GM12878 (cell line): ENCODE measurements at regions not wholly inside any gene's neighbourhood (a gene's known extent, or its start where the extent isn't known, plus 50 kb on each side); places are given as distances from the start of the nearest gene placed in this dataset.

ENCODE experiments used
- ATAC-seq: fragments of 200-7000 bp; cut with Tn5 transposase; 3 replicates; pipeline ENCODE4 v1.9.1; 2020; ENCODE audit warnings: mild to moderate bottlenecking, moderate library complexity
- BruUV-seq: library from RNA; stranded (reverse); fragments of 400-500 nt; replicated peaks from 2 replicates; lab custom pipeline; 2021; lab: Mats Ljungman, UMichigan
- CTCF ChIA-PET: fragments of 300-600 bp; sonication (Branson Sonifier 250); formaldehyde crosslinking; extraction: SDS; loops from one replicate; lab custom pipeline; 2021; ENCODE audit warnings: inconsistent platforms; lab: Yijun Ruan, JAX
- POLR2A ChIA-PET: fragments of 350-600 bp; formaldehyde crosslinking; extraction: SDS; loops from one replicate; lab custom pipeline; 2021; ENCODE audit warnings: inconsistent platforms; lab: Charles Lee
- RAD21 ChIA-PET: fragments of 300-600 bp; sonication (Branson Sonifier 250); formaldehyde crosslinking; loops from one replicate; lab custom pipeline; 2023; ENCODE audit warnings: antibody characterized with exemption; ENCODE audit not compliant: unreplicated experiment; lab: Charles Lee
- SMC1A ChIA-PET: fragments of 300-600 bp; sonication (Branson Sonifier 250); formaldehyde crosslinking; loops from one replicate; lab custom pipeline; 2023; ENCODE audit not compliant: unreplicated experiment, uncharacterized antibody; lab: Charles Lee
- DNase-seq: peaks from one replicate; pipeline ENCODE4 v3.0.0-alpha.2; 2011; ENCODE audit warnings: low read depth, low spot score
- FAIRE-seq: peaks from 3 replicates; lab custom pipeline; 2011; peaks lifted over from hg19 to GRCh38; lab: Jason Lieb, UNC
- H2AFZ ChIP-seq: 2 replicates; pipeline ENCODE4 v1.6.0; 2011; ENCODE audit warnings: low read depth, low read length, control low read depth; ENCODE audit not compliant: control insufficient read depth
- H3K27ac ChIP-seq: 2 replicates; pipeline ENCODE4 v1.5.1; 2011; ENCODE audit warnings: control low read depth; ENCODE audit not compliant: control insufficient read depth, insufficient read depth
- H3K27me3 ChIP-seq, 2 experiments: replicated peaks in 1 of 2; 2 replicates each; pipeline versions ENCODE4 v1.6.0 to v1.6.1; 2011; ENCODE audit warnings: low read length in 1 of 2; ENCODE audit not compliant: control insufficient read depth in 2 of 2, insufficient read depth in 2 of 2
- H3K36me3 ChIP-seq, 2 experiments: 2 replicates each; pipeline ENCODE4 v1.5.1; 2011; ENCODE audit warnings: low read length in 1 of 2; ENCODE audit not compliant: control insufficient read depth in 2 of 2, insufficient read depth in 2 of 2
- H3K4me1 ChIP-seq: 2 replicates; pipeline ENCODE4 v1.6.1; 2011; ENCODE audit warnings: mild to moderate bottlenecking, low read length, moderate library complexity, mixed read lengths; ENCODE audit not compliant: control insufficient read depth, insufficient read depth
- H3K4me2 ChIP-seq: 2 replicates; pipeline ENCODE4 v1.6.0; 2011; ENCODE audit warnings: control low read depth; ENCODE audit not compliant: control insufficient read depth, insufficient read depth
- H3K4me3 ChIP-seq: fragments of 200-600 bp; sonication (generic); 2 replicates; pipeline ENCODE4 v1.5.1; 2016
- H3K79me2 ChIP-seq: 2 replicates; pipeline ENCODE4 v1.6.0; 2011; ENCODE audit warnings: low read length; ENCODE audit not compliant: control insufficient read depth, insufficient read depth
- H3K9ac ChIP-seq: 2 replicates; pipeline ENCODE4 v1.8.0; 2011; ENCODE audit warnings: low read length, control low read depth, mixed read lengths; ENCODE audit not compliant: control insufficient read depth, insufficient read depth
- H3K9me3 ChIP-seq: replicated peaks from 3 replicates; pipeline ENCODE4 v1.5.1; 2011; ENCODE audit warnings: mild to moderate bottlenecking, low read length; ENCODE audit not compliant: control insufficient read depth, insufficient read depth
- H4K20me1 ChIP-seq: 2 replicates; pipeline ENCODE4 v1.6.0; 2011; ENCODE audit not compliant: control insufficient read depth, insufficient read depth
- CHD1 ChIP-seq: IDR thresholded peaks from 2 replicates; pipeline ENCODE4 v1.6.1; 2012; ENCODE audit warnings: low read depth, low read length, improper control_type of control experiment
- CREB1 ChIP-seq: IDR thresholded peaks from 2 replicates; pipeline ENCODE4 v1.6.1; 2012; ENCODE audit warnings: low read depth, mild to moderate bottlenecking, inconsistent platforms
- EED ChIP-seq: sonication (generic); IDR thresholded peaks from 2 replicates; pipeline ENCODE4 v1.6.1; 2016; ENCODE audit warnings: antibody characterized with exemption, low read depth
- FOXM1 ChIP-seq: IDR thresholded peaks from 2 replicates; pipeline ENCODE4 v1.6.1; 2012; ENCODE audit warnings: low read depth, mild to moderate bottlenecking, inconsistent platforms, low read length, moderate library complexity
- MYC ChIP-seq: IDR thresholded peaks from 2 replicates; pipeline ENCODE4 v1.6.1; 2011; ENCODE audit warnings: mild to moderate bottlenecking, low read length, moderate library complexity, inconsistent platforms; ENCODE audit not compliant: insufficient read depth, insufficient replicate concordance, insufficient read length, severe bottlenecking
- NR2F1 ChIP-seq: fragments of 450-650 bp; conservative IDR thresholded peaks from 2 replicates; pipeline ENCODE4 v1.6.1; 2017; ENCODE audit warnings: mild to moderate bottlenecking
- POLR2A ChIP-seq: IDR thresholded peaks from 2 replicates; pipeline ENCODE4 v1.6.1; 2011; ENCODE audit warnings: low read depth, mild to moderate bottlenecking, low read length
- SMC3 ChIP-seq: IDR thresholded peaks from 2 replicates; pipeline ENCODE4 v1.6.1; 2011; ENCODE audit warnings: low read length, improper control_type of control experiment, borderline replicate concordance
- ZNF24 ChIP-seq: fragments of 450-650 bp; IDR thresholded peaks from 2 replicates; pipeline ENCODE4 v1.6.1; 2017; ENCODE audit warnings: antibody characterized with exemption, mild to moderate bottlenecking
- ZSCAN29 ChIP-seq: fragments of 450-650 bp; IDR thresholded peaks from 2 replicates; pipeline ENCODE4 v1.6.1; 2017; ENCODE audit warnings: mild to moderate bottlenecking, moderate library complexity
- ZZZ3 ChIP-seq: IDR thresholded peaks from 2 replicates; pipeline ENCODE4 v1.6.1; 2011; ENCODE audit warnings: low read depth; ENCODE audit not compliant: control insufficient read depth, insufficient read length
- WGBS: methylation state at CpG from one replicate; pipeline ENCODE4 v1.1.6; 2016; ENCODE audit warnings: low lambda C conversion rate; ENCODE audit not compliant: insufficient replicate concordance, insufficient coverage; ENCODE audit errors: missing lambda C conversion rate; 5-methylcytosine and 5-hydroxymethylcytosine counted together
- in situ Hi-C: fragments of 300-500 bp; cut with MboI; formaldehyde crosslinking; loops from 9 replicates; pipeline ENCODE4 v1.14.3; 2018; ENCODE audit warnings: mixed read lengths
- intact Hi-C: fragments of 100-400 bp; cut with micrococcal nuclease; formaldehyde crosslinking; loops from one replicate; pipeline ENCODE4 v1.14.2; 2022; ENCODE audit not compliant: unreplicated experiment
- TF ChIP-seq, protein P1 (sequence below): IDR thresholded peaks from 2 replicates; pipeline ENCODE4 v1.6.1; 2011; ENCODE audit warnings: borderline replicate concordance, low read depth, mild to moderate bottlenecking, moderate library complexity, low read length; ENCODE audit not compliant: insufficient read depth, poor library complexity, severe bottlenecking

DNA sequence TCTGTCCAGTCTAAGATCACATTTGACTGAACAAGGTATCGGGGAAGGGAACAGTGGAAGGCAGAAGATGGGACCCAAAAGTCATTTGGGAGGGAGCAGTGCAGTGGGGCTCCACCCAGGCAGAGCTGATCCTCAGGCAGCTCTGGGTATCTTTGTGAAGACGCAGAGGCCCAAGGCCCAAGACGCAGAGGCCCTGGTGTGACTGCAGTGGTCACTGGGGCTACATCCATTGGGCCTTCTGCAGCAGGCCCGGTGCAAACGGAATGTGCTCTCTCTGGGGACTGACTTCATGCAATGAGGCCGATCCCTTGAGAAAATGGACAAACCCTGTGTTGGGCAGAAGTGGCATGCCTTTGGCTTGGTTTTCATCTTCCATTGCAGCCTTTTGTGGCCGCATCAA is 463.4 kb upstream of the ZNF507 start:
- in situ Hi-C loops = no loop called here

DNA sequence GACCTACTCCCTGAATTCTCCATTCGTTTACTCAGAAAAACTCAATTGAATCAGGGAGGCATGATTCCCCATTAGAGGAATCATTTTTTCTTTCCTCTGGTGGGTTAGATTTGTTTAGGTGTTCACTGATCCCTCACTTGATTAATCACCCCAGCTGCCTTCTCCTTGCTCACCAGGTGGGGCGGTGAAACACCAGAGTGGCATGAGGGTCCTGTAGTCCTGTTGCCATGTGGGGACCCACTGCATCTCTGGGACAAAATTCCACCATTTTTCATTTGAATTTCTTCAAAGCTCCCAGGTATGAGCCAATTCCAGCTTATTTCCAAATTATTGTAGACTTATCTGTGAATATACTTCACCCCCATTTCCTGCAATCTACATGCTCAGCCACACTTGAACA is 462.7 kb upstream of the ZNF507 start:
- intact Hi-C loops (no loop called here), in situ Hi-C loops (no loop called here)
- Histone ChIP-seq H3K4me3 (no peak overlapping the region), H4K20me1 (no peaks in the 10 kb centered on the region), H3K9me3 (no peaks in the 10 kb centered on the region; the same call in 2 of the 3 replicates), H3K9ac (no peak overlapping the region), H3K27ac (no peak overlapping the region), H3K4me2 (no peak overlapping the region), H3K27me3 (no peaks in the 10 kb centered on the region), H3K79me2 (no peaks in the 10 kb centered on the region), H3K36me3 (no peaks in the 10 kb centered on the region), H2AFZ (no peak overlapping the region), H3K4me1 (no peaks in the 10 kb centered on the region)
- no peak for TF ChIP-seq MYC
- no peak for TF ChIP-seq ZSCAN29
- TF ChIP-seq POLR2A = no peak
- TF ChIP-seq, protein P1, sequence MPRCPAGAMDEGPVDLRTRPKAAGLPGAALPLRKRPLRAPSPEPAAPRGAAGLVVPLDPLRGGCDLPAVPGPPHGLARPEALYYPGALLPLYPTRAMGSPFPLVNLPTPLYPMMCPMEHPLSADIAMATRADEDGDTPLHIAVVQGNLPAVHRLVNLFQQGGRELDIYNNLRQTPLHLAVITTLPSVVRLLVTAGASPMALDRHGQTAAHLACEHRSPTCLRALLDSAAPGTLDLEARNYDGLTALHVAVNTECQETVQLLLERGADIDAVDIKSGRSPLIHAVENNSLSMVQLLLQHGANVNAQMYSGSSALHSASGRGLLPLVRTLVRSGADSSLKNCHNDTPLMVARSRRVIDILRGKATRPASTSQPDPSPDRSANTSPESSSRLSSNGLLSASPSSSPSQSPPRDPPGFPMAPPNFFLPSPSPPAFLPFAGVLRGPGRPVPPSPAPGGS = no peak
- no peak for TF ChIP-seq EED
- no peak for TF ChIP-seq NR2F1
- TF ChIP-seq ZNF24 = no peak
- no peak for TF ChIP-seq SMC3
- no peak for TF ChIP-seq FOXM1
- DNase-seq = no peak
- RAD21 ChIA-PET = no interaction called here
- CTCF ChIA-PET = no interaction called here
- ATAC-seq = no peak
- FAIRE-seq = no peak
- SMC1A ChIA-PET = no interaction called here
- no TSS peak for BruUV-seq
- 14% methylated on average over 2 of the region's 2 CpGs for WGBS
- POLR2A ChIA-PET = no interaction called here

More for the DNA sequence above, 463.4 kb upstream of the ZNF507 start:
- Histone ChIP-seq H3K27ac (no peak overlapping the region), H3K9me3 (no peaks in the 10 kb centered on the region; the same call in 2 of the 3 replicates), H2AFZ (no peak overlapping the region), H4K20me1 (no peaks in the 10 kb centered on the region), H3K27me3 (no peaks in the 10 kb centered on the region), H3K36me3 (no peaks in the 10 kb centered on the region), H3K4me3 (no peak overlapping the region), H3K9ac (no peak overlapping the region), H3K4me1 (no peaks in the 10 kb centered on the region), H3K79me2 (no peaks in the 10 kb centered on the region), H3K4me2 (no peak overlapping the region)
- intact Hi-C loops = no loop called here
- ChIA-PET RAD21 (no interaction called here), POLR2A (no interaction called here), SMC1A (no interaction called here), CTCF (no interaction called here)
- no peak for ATAC-seq
- no peak for FAIRE-seq
- no peak for DNase-seq
- 26% methylated on average over 7 of the region's 7 CpGs for WGBS
- no TSS peak for BruUV-seq
- TF ChIP-seq CHD1 (no peak), ZZZ3 (no peak), CREB1 (no peak)
